Activated CD4-positive, alpha-beta T cell treated with anti-CD3 and anti-CD28 coated beads, Interleukin-2, Interleukin-4, amounts not matched to agents 100 ng/mL and 50 ng/mL, durations not matched to agents 16 hours and 8 hours (primary cell): ENCODE measurements at regions not wholly inside any gene's neighbourhood (a gene's known extent, or its start where the extent isn't known, plus 50 kb on each side); places are given as distances from the start of the nearest gene placed in this dataset.

Experiments
- DNase-seq: peaks from one replicate; pipeline ENCODE4 v3.0.0-alpha.2; 2020; ENCODE audit warnings: low spot score

GRCh38 chr6:165875946-165876345 is 212.9 kb upstream of the PDE10A start:
- DNase-seq, result no peak

GRCh38 chr6:165873976-165874375 is 210.9 kb upstream of the PDE10A start:
- DNase-seq, result no peak

GRCh38 chr6:165872811-165873210 is 209.8 kb upstream of the PDE10A start:
- no peak for DNase-seq

- no peak for DNase-seq
Measured at GRCh38 chr6:165872311-165872710, 209.3 kb upstream of the PDE10A start.

- DNase-seq, result no peak
Measured at GRCh38 chr6:165871571-165871970, 208.5 kb upstream of the PDE10A start.

GRCh38 chr6:165869526-165869925 is 206.5 kb upstream of the PDE10A start:
- no peak for DNase-seq

GRCh38 chr6:165864925-165865324 is 201.9 kb upstream of the PDE10A start:
- DNase-seq, result no peak

GRCh38 chr6:165864218-165864617 is 201.2 kb upstream of the PDE10A start:
- DNase-seq, result no peak

GRCh38 chr6:165863801-165864200 is 200.8 kb upstream of the PDE10A start:
- no peak for DNase-seq

GRCh38 chr6:165862813-165863212 is 199.8 kb upstream of the PDE10A start:
- no peak for DNase-seq

- DNase-seq, result no peak
Measured at GRCh38 chr6:165861226-165861625, 198.2 kb upstream of the PDE10A start.

- no peak for DNase-seq
Measured at GRCh38 chr6:165858586-165858985, 195.5 kb upstream of the PDE10A start.

GRCh38 chr6:165855856-165856255 is 192.8 kb upstream of the PDE10A start:
- DNase-seq, result no peak

GRCh38 chr6:165854863-165855593 is 192.0 kb upstream of the PDE10A start:
- DNase-seq, result no peak

- no peak for DNase-seq
Measured at GRCh38 chr6:165854061-165854862, 191.2 kb upstream of the PDE10A start.

GRCh38 chr6:165852676-165853075 is 189.6 kb upstream of the PDE10A start:
- no peak for DNase-seq

- DNase-seq, result peak; percentile 58
Measured at GRCh38 chr6:165850434-165851019, 187.5 kb upstream of the PDE10A start.

GRCh38 chr6:165849534-165850430 is 186.7 kb upstream of the PDE10A start:
- DNase-seq, result no peak

- no peak for DNase-seq
Measured at GRCh38 chr6:165848086-165848426, 185.0 kb upstream of the PDE10A start.

- DNase-seq, result no peak
Measured at GRCh38 chr6:165847407-165848085, 184.5 kb upstream of the PDE10A start.

- no peak for DNase-seq
Measured at GRCh38 chr6:165846123-165846966, 183.3 kb upstream of the PDE10A start.
